Stimulated activated naive CD8-positive, alpha-beta T cell treated with anti-CD3 and anti-CD28 coated beads, Interleukin-15, amount 100 ng/mL, for 72 hours (primary cell): ENCODE measurements at regions not wholly inside any gene's neighbourhood (a gene's known extent, or its start where the extent isn't known, plus 50 kb on each side); places are given as distances from the start of the nearest gene placed in this dataset.
"Not testable (repeated sequence)": the region's sequence is repeated elsewhere in the genome, so short reads cannot be mapped to it uniquely, and the experiment has no call there.

Experiments used
- ATAC-seq: fragments of 150-1000 bp; cut with Tn5 transposase; 2 replicates; pipeline ENCODE4 v1.10.0; 2021; ENCODE audit warnings: mild to moderate bottlenecking, moderate library complexity
- DNase-seq, 2 donors: peaks; one replicate each; pipeline ENCODE4 v3.0.0; 2021 to 2022
- H3K27ac Mint-ChIP-seq, 2 donors: one replicate each; pipeline ENCODE4 v1.8.0; 2022; ENCODE audit warnings: mild to moderate bottlenecking in 2 of 2, mixed read lengths in 2 of 2, moderate library complexity in 2 of 2
- H3K27me3 Mint-ChIP-seq: one replicate; pipeline ENCODE4 v1.8.0; 2022; ENCODE audit warnings: mixed read lengths
- H3K4me1 Mint-ChIP-seq: one replicate; pipeline ENCODE4 v1.8.0; 2022; ENCODE audit warnings: mild to moderate bottlenecking, mixed read lengths
- H3K4me3 Mint-ChIP-seq, 2 donors: one replicate each; pipeline ENCODE4 v1.8.0; 2022; ENCODE audit warnings: mild to moderate bottlenecking in 2 of 2, mixed read lengths in 2 of 2, moderate library complexity in 1 of 2
- H3K9me3 Mint-ChIP-seq, 2 donors: one replicate each; pipeline ENCODE4 v1.8.0; 2022; ENCODE audit warnings: mixed read lengths in 2 of 2

GRCh38 chr3:194885766-194886165 lies 200.1 kb downstream of the FAM43A start:
- H3K27ac Mint-ChIP-seq: no peak overlapping the region
- ATAC-seq (no peak), DNase-seq (no peak)
- no peak overlapping the region for H3K4me3 Mint-ChIP-seq
- peaks cover 7% of the 10 kb centered on the region for H3K27me3 Mint-ChIP-seq
- H3K9me3 Mint-ChIP-seq: peaks cover 15 to 44% of the 10 kb centered on the region in 2 donors
- H3K4me1 Mint-ChIP-seq: no peaks in the 10 kb centered on the region

- H3K27me3 Mint-ChIP-seq: peaks cover 7% of the 10 kb centered on the region
- ATAC-seq (no peak), DNase-seq (no peak)
- peaks cover 15 to 44% of the 10 kb centered on the region in 2 donors for H3K9me3 Mint-ChIP-seq
- H3K4me3 Mint-ChIP-seq: no peak overlapping the region
- no peaks in the 10 kb centered on the region for H3K4me1 Mint-ChIP-seq
- peak overlapping the region in 1 of 2 donors; percentile 79 for H3K27ac Mint-ChIP-seq
These were observed 201.2 kb downstream of the FAM43A start for GRCh38 chr3:194886836-194887235.

- H3K4me1 Mint-ChIP-seq, H3K27me3 Mint-ChIP-seq, ATAC-seq, H3K27ac Mint-ChIP-seq, DNase-seq, H3K4me3 Mint-ChIP-seq: not testable (repeated sequence)
- H3K9me3 Mint-ChIP-seq: peaks cover 21 to 44% of the 10 kb centered on the region in 2 donors
These were observed 202.4 kb downstream of the FAM43A start for GRCh38 chr3:194888062-194888461.

GRCh38 chr3:194888916-194889315 lies 203.2 kb downstream of the FAM43A start:
- no peak overlapping the region for H3K27ac Mint-ChIP-seq
- DNase-seq: no peak
- H3K4me3 Mint-ChIP-seq: no peak overlapping the region

GRCh38 chr3:194890091-194890490 lies 204.4 kb downstream of the FAM43A start:
- H3K4me1 Mint-ChIP-seq: peaks cover 14% of the 10 kb centered on the region
- H3K27me3 Mint-ChIP-seq: peaks cover 7% of the 10 kb centered on the region
- no peak overlapping the region for H3K27ac Mint-ChIP-seq
- no peak overlapping the region for H3K4me3 Mint-ChIP-seq
- H3K9me3 Mint-ChIP-seq: peaks cover 31 to 49% of the 10 kb centered on the region in 2 donors
- no peak for ATAC-seq
- no peak for DNase-seq

More at GRCh38 chr3:194888916-194889315, 203.2 kb downstream of the FAM43A start:
- ATAC-seq: no peak
- H3K4me1 Mint-ChIP-seq: peaks cover 14% of the 10 kb centered on the region
- H3K27me3 Mint-ChIP-seq: peaks cover 7% of the 10 kb centered on the region
- peaks cover 23 to 49% of the 10 kb centered on the region in 2 donors for H3K9me3 Mint-ChIP-seq

- H3K27me3 Mint-ChIP-seq: peaks cover 34% of the 10 kb centered on the region
- no peak for DNase-seq
- H3K4me3 Mint-ChIP-seq: peak overlapping the region in 1 of 2 donors; percentile 54
- H3K27ac Mint-ChIP-seq: peak overlapping the region in 1 of 2 donors; percentile 94
- peaks cover 29 to 34% of the 10 kb centered on the region in 2 donors for H3K9me3 Mint-ChIP-seq
- peak; percentile 83 for ATAC-seq
- peaks cover 14% of the 10 kb centered on the region for H3K4me1 Mint-ChIP-seq
These were observed 207.7 kb downstream of the FAM43A start for GRCh38 chr3:194893121-194893987.

GRCh38 chr3:194894538-194894937 lies 208.9 kb downstream of the FAM43A start:
- peaks cover 14% of the 10 kb centered on the region for H3K4me1 Mint-ChIP-seq
- H3K27ac Mint-ChIP-seq: no peak overlapping the region
- no peak overlapping the region for H3K4me3 Mint-ChIP-seq
- ATAC-seq (no peak), DNase-seq (no peak)
- peaks cover 33% of the 10 kb centered on the region for H3K27me3 Mint-ChIP-seq
- H3K9me3 Mint-ChIP-seq: peaks cover 29 to 35% of the 10 kb centered on the region in 2 donors

- Mint-ChIP-seq H3K27ac (no peak overlapping the region), H3K4me1 (peaks cover 5% of the 10 kb centered on the region), H3K4me3 (no peak overlapping the region), H3K9me3 (peaks cover 15 to 25% of the 10 kb centered on the region in 2 donors), H3K27me3 (peaks cover 60% of the 10 kb centered on the region)
- DNase-seq: no peak
- ATAC-seq: no peak
These were observed 215.3 kb downstream of the FAM43A start for GRCh38 chr3:194900854-194901522.

- Mint-ChIP-seq H3K4me1 (peaks cover 15% of the 10 kb centered on the region), H3K27me3 (peaks cover 35% of the 10 kb centered on the region), H3K9me3 (peaks cover 12 to 17% of the 10 kb centered on the region in 2 donors)
- not testable (repeated sequence) for H3K4me3 Mint-ChIP-seq, DNase-seq, ATAC-seq, H3K27ac Mint-ChIP-seq
These were observed 217.8 kb downstream of the FAM43A start for GRCh38 chr3:194903447-194903846.

GRCh38 chr3:194904999-194905398 lies 219.3 kb downstream of the FAM43A start:
- DNase-seq: not testable (repeated sequence)

GRCh38 chr3:194905696-194906095 lies 220.0 kb downstream of the FAM43A start:
- Mint-ChIP-seq H3K27ac (no peak overlapping the region), H3K4me3 (no peak overlapping the region), H3K9me3 (peaks cover 2 to 4% of the 10 kb centered on the region in 2 donors), H3K4me1 (peaks cover 15% of the 10 kb centered on the region), H3K27me3 (peaks cover 18% of the 10 kb centered on the region)
- ATAC-seq: no peak
- no peak for DNase-seq

More at GRCh38 chr3:194904999-194905398, 219.3 kb downstream of the FAM43A start:
- Mint-ChIP-seq H3K4me1 (peaks cover 15% of the 10 kb centered on the region), H3K9me3 (peaks cover 9 to 11% of the 10 kb centered on the region in 2 donors), H3K27me3 (peaks cover 25% of the 10 kb centered on the region)
- ATAC-seq, H3K27ac Mint-ChIP-seq, H3K4me3 Mint-ChIP-seq: not testable (repeated sequence)

- DNase-seq: no peak
- no peaks in the 10 kb centered on the region for H3K9me3 Mint-ChIP-seq
- H3K27ac Mint-ChIP-seq: no peak overlapping the region
- peaks cover 16% of the 10 kb centered on the region for H3K27me3 Mint-ChIP-seq
- H3K4me3 Mint-ChIP-seq: no peak overlapping the region
- H3K4me1 Mint-ChIP-seq: peaks cover 15% of the 10 kb centered on the region
- ATAC-seq: peak; percentile 45
These were observed 220.5 kb downstream of the FAM43A start for GRCh38 chr3:194906229-194906629.

- H3K9me3 Mint-ChIP-seq: no peaks in the 10 kb centered on the region
- peak; percentile 88 for ATAC-seq
- H3K27me3 Mint-ChIP-seq: peaks cover 20% of the 10 kb centered on the region
- peak in 1 of 2 donors; percentile 38 for DNase-seq
- H3K4me3 Mint-ChIP-seq: no peak overlapping the region
- H3K27ac Mint-ChIP-seq: peak overlapping the region in 1 of 2 donors; percentile 55
- peaks cover 15% of the 10 kb centered on the region for H3K4me1 Mint-ChIP-seq
These were observed 221.4 kb downstream of the FAM43A start for GRCh38 chr3:194906970-194907629.

- no peak overlapping the region for H3K4me3 Mint-ChIP-seq
- peaks cover 20% of the 10 kb centered on the region for H3K27me3 Mint-ChIP-seq
- DNase-seq (no peak), ATAC-seq (no peak)
- H3K27ac Mint-ChIP-seq: no peak overlapping the region
- H3K9me3 Mint-ChIP-seq: no peaks in the 10 kb centered on the region
- peaks cover 15% of the 10 kb centered on the region for H3K4me1 Mint-ChIP-seq
These were observed 222.1 kb downstream of the FAM43A start for GRCh38 chr3:194907811-194908210.

GRCh38 chr3:194908496-194908895 lies 222.8 kb downstream of the FAM43A start:
- Mint-ChIP-seq H3K4me3 (no peak overlapping the region), H3K4me1 (peaks cover 15% of the 10 kb centered on the region), H3K9me3 (no peaks in the 10 kb centered on the region), H3K27me3 (peaks cover 18% of the 10 kb centered on the region), H3K27ac (no peak overlapping the region)
- DNase-seq (no peak), ATAC-seq (no peak)
